MM.1S (cell line): ENCODE measurements at regions not wholly inside any gene's neighbourhood (a gene's known extent, or its start where the extent isn't known, plus 50 kb on each side); places are given as distances from the start of the nearest gene placed in this dataset.

ENCODE experiments used
- DNase-seq: peaks from one replicate; pipeline ENCODE4 v3.0.0-alpha.2; 2015
- H2AFZ ChIP-seq: fragments of 300-600 bp; sonication (generic); 2 replicates; pipeline ENCODE4 v1.6.0; 2016; ENCODE audit warnings: antibody characterized with exemption, low read length
- H3F3A ChIP-seq: fragments of 300-600 bp; sonication (generic); 2 replicates; pipeline ENCODE4 v1.6.1; 2016; ENCODE audit warnings: mild to moderate bottlenecking, antibody characterized with exemption, low read length, moderate library complexity, mixed read lengths; ENCODE audit not compliant: insufficient read depth
- H3K27ac ChIP-seq: fragments of 300-600 bp; sonication (generic); 2 replicates; pipeline ENCODE4 v1.5.1; 2016; ENCODE audit warnings: mild to moderate bottlenecking, low read length
- H3K27me3 ChIP-seq: fragments of 300-600 bp; sonication (generic); replicated peaks from 2 replicates; pipeline ENCODE4 v1.6.0; 2016; ENCODE audit warnings: low read length; ENCODE audit not compliant: insufficient read depth
- H3K36me3 ChIP-seq: fragments of 300-600 bp; sonication (generic); replicated peaks from 2 replicates; pipeline ENCODE4 v1.6.1; 2016; ENCODE audit warnings: mild to moderate bottlenecking, low read length, mixed read lengths; ENCODE audit not compliant: insufficient read depth
- H3K4me1 ChIP-seq: fragments of 300-600 bp; sonication (generic); 2 replicates; pipeline ENCODE4 v1.6.1; 2016; ENCODE audit warnings: low read length, mixed read lengths
- H3K4me2 ChIP-seq: fragments of 300-600 bp; sonication (generic); 2 replicates; pipeline ENCODE4 v1.6.0; 2016; ENCODE audit warnings: low read depth, low read length
- H3K4me3 ChIP-seq: fragments of 300-600 bp; sonication (generic); 2 replicates; pipeline ENCODE4 v1.5.1; 2016; ENCODE audit warnings: low read length, mixed read lengths
- H3K79me2 ChIP-seq: fragments of 300-600 bp; sonication (generic); 2 replicates; pipeline ENCODE4 v1.6.1; 2016; ENCODE audit warnings: mixed run types, low read length, mixed read lengths
- H3K9ac ChIP-seq: fragments of 300-600 bp; sonication (generic); 2 replicates; pipeline ENCODE4 v1.6.1; 2016; ENCODE audit warnings: low read length, mixed read lengths
- H3K9me2 ChIP-seq: fragments of 300-600 bp; sonication (generic); replicated peaks from 2 replicates; pipeline ENCODE4 v1.6.1; 2016; ENCODE audit warnings: mild to moderate bottlenecking, low read length, mixed read lengths; ENCODE audit not compliant: insufficient read depth
- H3K9me3 ChIP-seq: fragments of 300-600 bp; sonication (generic); replicated peaks from 2 replicates; pipeline ENCODE4 v1.6.1; 2016; ENCODE audit warnings: mild to moderate bottlenecking, low read length, mixed read lengths; ENCODE audit not compliant: insufficient read depth
- H4K20me1 ChIP-seq: fragments of 300-600 bp; sonication (generic); 2 replicates; pipeline ENCODE4 v1.6.1; 2016; ENCODE audit warnings: mild to moderate bottlenecking, low read length, moderate library complexity, mixed read lengths; ENCODE audit not compliant: insufficient read depth
- CTCF ChIP-seq: fragments of 300-600 bp; sonication (generic); IDR thresholded peaks from 2 replicates; pipeline ENCODE4 v1.5.1; 2016; ENCODE audit warnings: antibody characterized with exemption, low read length, mixed read lengths
- EZH2 ChIP-seq: fragments of 300-600 bp; sonication (generic); optimal IDR thresholded peaks from 2 replicates; pipeline ENCODE3; 2017; ENCODE audit warnings: low read depth, mild to moderate bottlenecking, antibody characterized with exemption, low read length, mixed read lengths
- EZH2phosphoT487 ChIP-seq: fragments of 300-600 bp; sonication (generic); IDR thresholded peaks from 2 replicates; pipeline ENCODE4 v1.6.1; 2018; ENCODE audit warnings: antibody characterized with exemption, low read length

GRCh38 chr3:146975476-146975875 is 370.3 kb upstream of the PLSCR5 start:
- no peaks in the 10 kb centered on the region for H4K20me1 ChIP-seq
- no peak overlapping the region for H3K27ac ChIP-seq
- H3K9me2 ChIP-seq: no peaks in the 10 kb centered on the region
- H3K9ac ChIP-seq: no peak overlapping the region
- H3K4me1 ChIP-seq: no peaks in the 10 kb centered on the region
- H3K79me2 ChIP-seq: no peaks in the 10 kb centered on the region
- H3K36me3 ChIP-seq: no peaks in the 10 kb centered on the region
- no peak overlapping the region for H3K4me3 ChIP-seq
- H3K4me2 ChIP-seq: no peak overlapping the region
- TF ChIP-seq CTCF (no peak), EZH2 (no peak), EZH2phosphoT487 (no peak)
- no peaks in the 10 kb centered on the region for H3F3A ChIP-seq
- H3K27me3 ChIP-seq: no peaks in the 10 kb centered on the region
- no peak overlapping the region for H2AFZ ChIP-seq
- no peak for DNase-seq
- H3K9me3 ChIP-seq: no peaks in the 10 kb centered on the region

DNA sequence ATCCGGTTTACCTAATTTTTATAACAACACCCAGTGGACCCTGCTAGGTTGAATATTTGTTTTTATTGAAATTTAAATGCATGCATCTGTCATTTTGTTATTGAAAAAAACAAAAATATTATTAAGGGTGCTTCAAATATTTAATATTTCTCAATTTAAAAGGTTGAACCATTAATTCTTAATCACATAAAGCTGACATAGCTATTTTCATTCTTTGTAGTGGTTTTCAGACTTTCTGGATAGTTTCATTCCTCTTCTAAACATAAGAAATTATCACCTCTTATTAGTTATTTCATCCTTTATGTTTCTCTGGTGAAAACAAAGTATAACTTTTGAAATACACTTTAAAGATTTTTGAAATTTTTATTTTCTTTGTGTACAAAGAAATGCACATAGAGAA is 369.9 kb upstream of the PLSCR5 start:
- no peaks in the 10 kb centered on the region for H3K4me1 ChIP-seq
- H3K27ac ChIP-seq: no peak overlapping the region
- H3F3A ChIP-seq: no peaks in the 10 kb centered on the region
- H4K20me1 ChIP-seq: no peaks in the 10 kb centered on the region
- H3K9ac ChIP-seq: no peak overlapping the region
- no peaks in the 10 kb centered on the region for H3K36me3 ChIP-seq
- H3K4me2 ChIP-seq: no peak overlapping the region
- no peaks in the 10 kb centered on the region for H3K27me3 ChIP-seq
- no peak overlapping the region for H2AFZ ChIP-seq
- H3K9me3 ChIP-seq: no peaks in the 10 kb centered on the region
- no peaks in the 10 kb centered on the region for H3K79me2 ChIP-seq
- no peak overlapping the region for H3K4me3 ChIP-seq
- no peaks in the 10 kb centered on the region for H3K9me2 ChIP-seq
- DNase-seq: no peak
- TF ChIP-seq EZH2: no peak
- no peak for TF ChIP-seq EZH2phosphoT487
- no peak for TF ChIP-seq CTCF

DNA sequence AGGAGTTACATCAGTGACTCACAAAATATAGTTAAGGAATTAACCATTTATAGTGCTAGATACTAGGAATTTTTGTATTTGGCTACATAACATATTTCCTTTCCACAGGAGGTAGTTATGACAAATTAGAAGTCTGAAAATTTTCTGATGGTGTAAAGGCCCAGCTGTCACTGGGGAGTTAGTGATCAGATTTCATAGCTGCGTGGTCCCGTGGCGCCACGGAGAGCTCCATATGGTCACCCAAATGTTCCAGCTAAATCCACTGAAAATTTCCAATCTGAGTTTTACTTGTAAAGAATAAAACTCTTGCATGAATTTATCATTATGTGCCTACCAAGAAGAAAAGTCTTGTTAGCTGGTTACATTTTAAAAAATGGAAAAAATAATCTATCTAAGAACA is 368.9 kb upstream of the PLSCR5 start:
- Histone ChIP-seq H3K27ac (no peak overlapping the region), H3K79me2 (no peaks in the 10 kb centered on the region), H3K9ac (no peak overlapping the region), H4K20me1 (no peaks in the 10 kb centered on the region), H3K4me3 (no peak overlapping the region), H3K4me2 (no peak overlapping the region), H3K36me3 (no peaks in the 10 kb centered on the region), H2AFZ (no peak overlapping the region), H3K4me1 (no peaks in the 10 kb centered on the region), H3K9me3 (no peaks in the 10 kb centered on the region), H3K9me2 (no peaks in the 10 kb centered on the region), H3K27me3 (no peaks in the 10 kb centered on the region), H3F3A (no peaks in the 10 kb centered on the region)
- DNase-seq: no peak
- TF ChIP-seq EZH2phosphoT487: no peak
- TF ChIP-seq EZH2: no peak
- no peak for TF ChIP-seq CTCF
